HL-60 (cell line): ENCODE measurements at regions not wholly inside any gene's neighbourhood (a gene's known extent, or its start where the extent isn't known, plus 50 kb on each side); places are given as distances from the start of the nearest gene placed in this dataset.

ENCODE experiments used
- DNase-seq, 2 experiments: peaks; one replicate each; pipeline ENCODE4 v3.0.0-alpha.2; 2010 to 2020; ENCODE audit warnings: low read depth in 1 of 2, low spot score in 1 of 2
- H3K27ac ChIP-seq: fragments of 250-450 bp; sonication (Bioruptor Pico); replicated peaks from 2 replicates; pipeline ENCODE4 v1.5.1; 2020; ENCODE audit warnings: mild to moderate bottlenecking, moderate library complexity
- H3K27me3 ChIP-seq: fragments of 250-450 bp; sonication (Bioruptor Pico); 2 replicates; pipeline ENCODE4 v1.5.1; 2021; ENCODE audit warnings: mild to moderate bottlenecking, moderate library complexity; ENCODE audit not compliant: insufficient read depth, poor library complexity, severe bottlenecking
- H3K4me3 ChIP-seq: replicated peaks from 2 replicates; pipeline ENCODE4 v1.5.1; 2011; ENCODE audit warnings: mild to moderate bottlenecking, control low read depth, low read length; ENCODE audit not compliant: insufficient read depth
- GABPA ChIP-seq: IDR thresholded peaks from 2 replicates; pipeline ENCODE4 v1.6.1; 2012; ENCODE audit warnings: low read depth
- POLR2AphosphoS5 ChIP-seq: IDR thresholded peaks from 2 replicates; pipeline ENCODE4 v1.6.1; 2012; ENCODE audit warnings: low read depth
- SPI1 ChIP-seq: IDR thresholded peaks from 2 replicates; pipeline ENCODE4 v1.6.1; 2012; ENCODE audit warnings: low read depth, mild to moderate bottlenecking, borderline replicate concordance
- TF ChIP-seq, protein P1 (sequence below): IDR thresholded peaks from one replicate; pipeline ENCODE4 v1.5.1; 2011; ENCODE audit warnings: low read length, control low read depth, inconsistent platforms; ENCODE audit not compliant: insufficient read depth
- TF ChIP-seq, protein P2 (sequence below): IDR thresholded peaks from 2 replicates; pipeline ENCODE4 v1.6.1; 2012; ENCODE audit warnings: low read depth; ENCODE audit not compliant: insufficient replicate concordance

DNA sequence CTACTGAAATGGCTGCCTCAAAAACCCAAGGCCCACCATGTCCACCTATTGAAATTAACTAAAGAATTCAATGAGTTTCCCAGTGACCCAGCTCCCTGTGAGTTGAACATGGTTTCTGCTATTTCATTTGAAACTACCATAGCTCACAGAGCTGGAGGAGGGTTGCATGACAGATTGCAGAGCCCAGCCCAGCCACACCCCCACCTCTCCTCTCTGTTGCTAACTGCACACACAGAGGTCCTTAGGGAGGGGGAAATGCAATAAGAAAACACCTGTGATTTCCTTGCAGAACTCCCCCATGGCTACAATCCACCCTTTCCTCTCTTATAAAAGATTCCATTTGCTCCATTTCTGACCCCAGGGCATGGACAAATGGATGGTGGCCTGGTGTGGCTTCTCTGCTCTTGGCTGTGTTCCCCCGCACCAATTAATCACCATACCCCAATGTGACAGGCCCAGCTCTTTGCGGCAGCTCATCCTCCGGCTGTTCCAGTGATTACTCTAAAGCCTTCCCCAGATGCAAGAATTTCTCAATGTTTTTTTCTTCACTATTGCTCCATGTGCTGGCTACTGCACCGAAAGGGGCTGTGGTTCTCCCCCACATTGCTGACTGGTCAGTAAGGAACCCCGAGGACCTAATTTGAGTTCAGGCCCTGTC, 208.4 kb upstream of the KBTBD8 start:
- DNase-seq = no peak
- TF ChIP-seq GABPA = no peak
- TF ChIP-seq, protein P1, sequence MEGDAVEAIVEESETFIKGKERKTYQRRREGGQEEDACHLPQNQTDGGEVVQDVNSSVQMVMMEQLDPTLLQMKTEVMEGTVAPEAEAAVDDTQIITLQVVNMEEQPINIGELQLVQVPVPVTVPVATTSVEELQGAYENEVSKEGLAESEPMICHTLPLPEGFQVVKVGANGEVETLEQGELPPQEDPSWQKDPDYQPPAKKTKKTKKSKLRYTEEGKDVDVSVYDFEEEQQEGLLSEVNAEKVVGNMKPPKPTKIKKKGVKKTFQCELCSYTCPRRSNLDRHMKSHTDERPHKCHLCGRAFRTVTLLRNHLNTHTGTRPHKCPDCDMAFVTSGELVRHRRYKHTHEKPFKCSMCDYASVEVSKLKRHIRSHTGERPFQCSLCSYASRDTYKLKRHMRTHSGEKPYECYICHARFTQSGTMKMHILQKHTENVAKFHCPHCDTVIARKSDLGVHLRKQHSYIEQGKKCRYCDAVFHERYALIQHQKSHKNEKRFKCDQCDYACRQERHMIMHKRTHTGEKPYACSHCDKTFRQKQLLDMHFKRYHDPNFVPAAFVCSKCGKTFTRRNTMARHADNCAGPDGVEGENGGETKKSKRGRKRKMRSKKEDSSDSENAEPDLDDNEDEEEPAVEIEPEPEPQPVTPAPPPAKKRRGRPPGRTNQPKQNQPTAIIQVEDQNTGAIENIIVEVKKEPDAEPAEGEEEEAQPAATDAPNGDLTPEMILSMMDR = no peak
- no peak for TF ChIP-seq POLR2AphosphoS5
- no peak for TF ChIP-seq SPI1
- TF ChIP-seq, protein P2, sequence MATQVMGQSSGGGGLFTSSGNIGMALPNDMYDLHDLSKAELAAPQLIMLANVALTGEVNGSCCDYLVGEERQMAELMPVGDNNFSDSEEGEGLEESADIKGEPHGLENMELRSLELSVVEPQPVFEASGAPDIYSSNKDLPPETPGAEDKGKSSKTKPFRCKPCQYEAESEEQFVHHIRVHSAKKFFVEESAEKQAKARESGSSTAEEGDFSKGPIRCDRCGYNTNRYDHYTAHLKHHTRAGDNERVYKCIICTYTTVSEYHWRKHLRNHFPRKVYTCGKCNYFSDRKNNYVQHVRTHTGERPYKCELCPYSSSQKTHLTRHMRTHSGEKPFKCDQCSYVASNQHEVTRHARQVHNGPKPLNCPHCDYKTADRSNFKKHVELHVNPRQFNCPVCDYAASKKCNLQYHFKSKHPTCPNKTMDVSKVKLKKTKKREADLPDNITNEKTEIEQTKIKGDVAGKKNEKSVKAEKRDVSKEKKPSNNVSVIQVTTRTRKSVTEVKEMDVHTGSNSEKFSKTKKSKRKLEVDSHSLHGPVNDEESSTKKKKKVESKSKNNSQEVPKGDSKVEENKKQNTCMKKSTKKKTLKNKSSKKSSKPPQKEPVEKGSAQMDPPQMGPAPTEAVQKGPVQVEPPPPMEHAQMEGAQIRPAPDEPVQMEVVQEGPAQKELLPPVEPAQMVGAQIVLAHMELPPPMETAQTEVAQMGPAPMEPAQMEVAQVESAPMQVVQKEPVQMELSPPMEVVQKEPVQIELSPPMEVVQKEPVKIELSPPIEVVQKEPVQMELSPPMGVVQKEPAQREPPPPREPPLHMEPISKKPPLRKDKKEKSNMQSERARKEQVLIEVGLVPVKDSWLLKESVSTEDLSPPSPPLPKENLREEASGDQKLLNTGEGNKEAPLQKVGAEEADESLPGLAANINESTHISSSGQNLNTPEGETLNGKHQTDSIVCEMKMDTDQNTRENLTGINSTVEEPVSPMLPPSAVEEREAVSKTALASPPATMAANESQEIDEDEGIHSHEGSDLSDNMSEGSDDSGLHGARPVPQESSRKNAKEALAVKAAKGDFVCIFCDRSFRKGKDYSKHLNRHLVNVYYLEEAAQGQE = no peak
- no peak overlapping the region for H3K27ac ChIP-seq
- H3K4me3 ChIP-seq = no peak overlapping the region
- no peaks in the 10 kb centered on the region for H3K27me3 ChIP-seq

DNA sequence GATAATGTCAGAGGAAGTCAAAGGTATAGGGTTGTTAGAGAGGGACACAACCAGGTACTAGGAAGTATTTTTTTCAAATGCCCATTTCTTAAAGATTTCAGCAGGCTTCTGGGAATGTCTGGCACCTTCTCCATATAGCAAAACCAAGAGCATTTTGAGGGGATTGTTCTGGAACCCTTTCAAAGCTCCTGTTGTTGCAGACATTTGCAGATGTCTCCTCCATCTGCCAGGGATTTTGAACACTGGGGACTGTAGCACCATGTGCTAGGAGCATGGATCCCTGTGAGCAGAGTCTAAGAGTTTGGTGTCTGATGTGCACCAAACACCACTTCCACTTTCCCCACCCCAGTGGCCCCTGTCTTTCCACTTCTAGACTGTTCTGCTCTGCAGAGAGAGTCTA, 206.0 kb upstream of the KBTBD8 start:
- Histone ChIP-seq H3K4me3 (no peak overlapping the region), H3K27ac (no peak overlapping the region), H3K27me3 (no peaks in the 10 kb centered on the region)
- TF ChIP-seq, protein P1 = no peak
- no peak for TF ChIP-seq GABPA
- TF ChIP-seq POLR2AphosphoS5 = no peak
- TF ChIP-seq, protein P2 = no peak
- TF ChIP-seq SPI1 = no peak
- DNase-seq = no peak

DNA sequence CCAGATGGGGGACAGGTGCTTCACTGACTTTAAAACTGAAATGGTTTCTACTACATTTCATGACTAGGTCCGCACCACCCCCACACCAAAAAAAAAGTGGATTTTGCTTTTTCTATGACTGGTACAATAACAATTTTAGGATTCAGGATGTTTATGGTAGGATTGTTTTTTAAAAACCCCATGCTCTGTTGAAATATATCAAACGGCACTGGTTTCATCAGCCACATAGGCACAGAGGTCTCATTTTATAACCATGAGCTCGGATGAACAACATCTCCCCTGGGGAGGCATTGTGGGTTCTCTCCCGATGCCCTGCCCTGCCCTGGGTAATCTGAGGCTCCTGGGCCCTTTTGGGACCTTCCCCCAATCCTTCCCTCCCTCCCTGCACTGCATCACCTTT, 202.7 kb upstream of the KBTBD8 start:
- TF ChIP-seq POLR2AphosphoS5 = no peak
- TF ChIP-seq, protein P1 = no peak
- Histone ChIP-seq H3K27me3 (peaks cover 4% of the 10 kb centered on the region), H3K27ac (no peak overlapping the region), H3K4me3 (no peak overlapping the region)
- no peak for DNase-seq

DNA sequence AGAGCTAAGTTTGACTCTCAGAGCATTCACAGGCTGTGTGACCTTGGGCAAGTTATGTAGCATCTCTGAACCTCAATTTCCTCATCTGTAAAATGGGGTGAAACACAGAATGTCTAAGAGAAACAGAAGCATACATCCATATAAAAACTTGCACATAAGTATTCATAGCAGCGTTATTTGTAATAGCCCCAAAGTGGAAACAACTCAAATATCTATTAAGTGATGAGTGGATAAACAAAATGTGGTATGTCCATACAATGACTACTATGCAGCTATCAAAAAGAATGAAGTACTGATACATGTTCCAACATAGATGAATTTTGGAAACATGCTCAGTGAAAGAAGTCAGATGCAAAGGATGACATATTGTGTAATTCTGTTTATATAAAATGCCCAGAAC, 201.8 kb upstream of the KBTBD8 start:
- H3K4me3 ChIP-seq = no peak overlapping the region
- no peak for DNase-seq
- peaks cover 4% of the 10 kb centered on the region for H3K27me3 ChIP-seq
- no peak overlapping the region for H3K27ac ChIP-seq
- TF ChIP-seq, protein P2 = no peak
- TF ChIP-seq SPI1 (no peak), POLR2AphosphoS5 (no peak), GABPA (no peak)
- TF ChIP-seq, protein P1 = no peak
